Glutamatergic neuron (in vitro differentiated cells): ENCODE measurements at regions not wholly inside any gene's neighbourhood (a gene's known extent, or its start where the extent isn't known, plus 50 kb on each side); places are given as distances from the start of the nearest gene placed in this dataset.

Experiments used
- DNase-seq: peaks from one replicate; pipeline ENCODE4 v3.0.0; 2022
- H3K27ac Mint-ChIP-seq: one replicate; pipeline ENCODE4 v1.8.0; 2020; ENCODE audit warnings: mild to moderate bottlenecking, mixed read lengths, inconsistent platforms; ENCODE audit not compliant: unreplicated experiment
- H3K27me3 Mint-ChIP-seq: one replicate; pipeline ENCODE4 v1.8.0; 2020; ENCODE audit warnings: mild to moderate bottlenecking, moderate library complexity, mixed read lengths, inconsistent platforms; ENCODE audit not compliant: unreplicated experiment
- H3K36me3 Mint-ChIP-seq: one replicate; pipeline ENCODE4 v1.8.0; 2020; ENCODE audit warnings: mild to moderate bottlenecking, mixed read lengths, inconsistent platforms; ENCODE audit not compliant: unreplicated experiment
- H3K4me1 Mint-ChIP-seq: one replicate; pipeline ENCODE4 v1.8.0; 2020; ENCODE audit warnings: mild to moderate bottlenecking, low read depth, mixed read lengths, inconsistent platforms; ENCODE audit not compliant: unreplicated experiment
- H3K4me3 Mint-ChIP-seq: one replicate; pipeline ENCODE4 v1.8.0; 2020; ENCODE audit warnings: mild to moderate bottlenecking, mixed read lengths, inconsistent platforms; ENCODE audit not compliant: unreplicated experiment
- H3K9me3 Mint-ChIP-seq: one replicate; pipeline ENCODE4 v1.8.0; 2020; ENCODE audit warnings: mild to moderate bottlenecking, moderate library complexity, mixed read lengths, inconsistent platforms; ENCODE audit not compliant: unreplicated experiment
- TF ChIP-seq, protein P1 (sequence below): fragments of 200-600 bp; sonication (generic); IDR thresholded peaks from one replicate; pipeline ENCODE4 v1.5.0; 2021; ENCODE audit not compliant: partially characterized antibody, unreplicated experiment

DNA sequence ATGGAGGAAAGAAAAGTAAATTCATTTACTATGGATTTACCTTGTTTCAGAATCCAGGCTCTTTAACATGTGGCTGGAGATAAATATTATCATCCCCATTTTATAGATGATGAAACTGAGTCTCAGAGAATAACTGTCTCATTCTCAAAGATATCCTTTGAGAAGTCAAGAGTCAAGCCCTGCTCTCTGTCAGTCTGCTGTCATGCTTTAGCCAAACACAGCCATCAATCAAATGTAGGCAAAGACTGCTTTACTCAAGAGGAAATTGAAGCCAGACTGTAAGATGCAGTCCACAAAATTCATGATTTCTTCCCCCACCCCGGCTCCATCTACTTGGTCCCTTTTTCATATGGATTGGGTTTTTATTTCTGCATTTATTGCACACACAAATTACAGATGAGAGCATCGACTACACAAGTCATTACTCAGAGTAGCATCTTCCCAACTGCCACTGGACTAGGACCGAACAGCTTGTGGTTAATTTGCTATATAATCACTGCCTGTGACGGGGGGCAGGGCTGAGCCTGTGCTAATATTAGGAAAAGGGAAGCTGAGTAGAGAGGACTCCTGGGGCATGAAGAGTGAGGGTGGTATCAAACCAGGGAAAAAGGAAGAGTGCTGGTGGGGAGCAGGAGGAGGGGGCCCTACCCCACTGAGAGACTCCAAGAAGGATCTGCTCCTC, 102.7 kb upstream of the TOP1 start:
- TF ChIP-seq, protein P1, sequence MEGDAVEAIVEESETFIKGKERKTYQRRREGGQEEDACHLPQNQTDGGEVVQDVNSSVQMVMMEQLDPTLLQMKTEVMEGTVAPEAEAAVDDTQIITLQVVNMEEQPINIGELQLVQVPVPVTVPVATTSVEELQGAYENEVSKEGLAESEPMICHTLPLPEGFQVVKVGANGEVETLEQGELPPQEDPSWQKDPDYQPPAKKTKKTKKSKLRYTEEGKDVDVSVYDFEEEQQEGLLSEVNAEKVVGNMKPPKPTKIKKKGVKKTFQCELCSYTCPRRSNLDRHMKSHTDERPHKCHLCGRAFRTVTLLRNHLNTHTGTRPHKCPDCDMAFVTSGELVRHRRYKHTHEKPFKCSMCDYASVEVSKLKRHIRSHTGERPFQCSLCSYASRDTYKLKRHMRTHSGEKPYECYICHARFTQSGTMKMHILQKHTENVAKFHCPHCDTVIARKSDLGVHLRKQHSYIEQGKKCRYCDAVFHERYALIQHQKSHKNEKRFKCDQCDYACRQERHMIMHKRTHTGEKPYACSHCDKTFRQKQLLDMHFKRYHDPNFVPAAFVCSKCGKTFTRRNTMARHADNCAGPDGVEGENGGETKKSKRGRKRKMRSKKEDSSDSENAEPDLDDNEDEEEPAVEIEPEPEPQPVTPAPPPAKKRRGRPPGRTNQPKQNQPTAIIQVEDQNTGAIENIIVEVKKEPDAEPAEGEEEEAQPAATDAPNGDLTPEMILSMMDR: no peak
- no peak for DNase-seq
- Mint-ChIP-seq H3K27me3 (no peaks in the 10 kb centered on the region), H3K36me3 (no peaks in the 10 kb centered on the region), H3K27ac (no peak overlapping the region), H3K4me3 (no peak overlapping the region), H3K4me1 (peaks cover 3% of the 10 kb centered on the region), H3K9me3 (no peaks in the 10 kb centered on the region)

DNA sequence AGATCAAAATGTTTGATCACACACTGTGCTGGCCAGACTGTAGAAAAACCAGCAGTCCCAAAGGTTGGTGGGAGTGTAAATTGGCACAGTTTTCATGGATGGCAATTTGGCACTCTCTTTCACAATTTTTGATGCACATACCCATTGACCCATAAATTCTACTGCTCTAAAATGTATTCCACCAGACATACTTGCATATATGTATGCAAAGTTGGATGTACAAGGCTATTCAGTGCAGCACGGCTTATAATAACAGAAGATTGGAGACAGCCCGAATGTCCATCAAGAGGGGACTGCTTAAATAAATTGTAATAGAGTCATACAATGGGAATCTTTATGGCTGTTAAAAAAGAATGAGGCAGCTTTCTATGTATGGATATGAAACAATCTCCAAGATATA, 101.7 kb upstream of the TOP1 start:
- TF ChIP-seq, protein P1: no peak

DNA sequence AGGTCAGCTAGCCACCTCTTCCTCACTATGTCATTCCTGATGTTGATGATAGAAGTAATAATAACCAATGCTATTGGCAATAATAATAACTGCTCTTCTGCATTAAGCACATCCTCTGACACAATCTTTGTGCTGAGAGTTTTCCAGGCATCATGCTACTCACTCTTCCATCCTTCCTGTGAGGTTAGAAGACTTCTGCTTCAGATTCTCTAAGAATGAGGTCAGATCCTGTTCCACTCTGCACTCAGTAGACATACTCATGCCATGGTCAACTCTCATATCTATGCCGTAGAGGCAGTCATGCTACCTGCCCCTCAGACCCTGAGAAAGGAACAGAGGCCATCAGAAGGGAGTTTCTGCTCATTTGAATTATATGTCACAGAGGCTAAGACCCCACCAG, 98.1 kb upstream of the TOP1 start:
- Mint-ChIP-seq H3K4me3 (no peak overlapping the region), H3K4me1 (peaks cover 17% of the 10 kb centered on the region), H3K9me3 (peaks cover 12% of the 10 kb centered on the region), H3K27me3 (peaks cover 4% of the 10 kb centered on the region), H3K27ac (no peak overlapping the region), H3K36me3 (peaks cover 7% of the 10 kb centered on the region)
- TF ChIP-seq, protein P1: no peak
- DNase-seq: no peak

More for the DNA sequence above, 101.7 kb upstream of the TOP1 start:
- no peak for DNase-seq
- Mint-ChIP-seq H3K9me3 (peaks cover 7% of the 10 kb centered on the region), H3K27me3 (peaks cover 4% of the 10 kb centered on the region), H3K4me1 (peaks cover 11% of the 10 kb centered on the region), H3K4me3 (no peak overlapping the region), H3K27ac (no peak overlapping the region), H3K36me3 (no peaks in the 10 kb centered on the region)

DNA sequence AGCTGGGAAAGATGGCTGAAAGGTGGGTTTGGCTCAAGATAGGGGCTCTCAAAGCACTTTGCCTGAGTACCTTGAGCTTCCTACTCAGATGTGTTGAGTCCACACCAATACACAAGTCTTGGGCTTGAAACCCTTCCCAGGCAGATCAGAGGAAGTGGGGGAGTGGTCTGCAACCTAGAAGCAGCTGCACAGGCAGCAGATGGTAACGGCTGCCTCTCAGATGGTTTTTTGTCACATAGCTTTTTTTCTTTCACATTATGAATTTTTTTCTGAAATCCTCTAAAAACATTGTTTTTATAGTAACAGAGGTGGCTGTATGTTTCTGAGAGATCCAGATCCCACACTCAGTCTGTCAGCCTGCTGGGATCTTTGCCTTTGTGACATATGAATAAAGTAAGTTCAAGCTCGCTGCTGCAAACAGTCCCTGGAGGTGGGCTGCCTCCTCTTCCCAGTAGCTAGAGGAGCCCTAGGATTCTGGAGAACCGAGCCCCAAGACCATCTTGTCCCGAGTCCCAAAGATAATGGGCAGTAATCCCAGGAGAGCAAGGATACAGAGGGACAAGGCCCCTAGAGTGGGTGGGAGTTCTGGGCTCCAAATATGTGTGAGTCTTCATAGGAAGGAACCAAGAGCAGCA, 97.1 kb upstream of the TOP1 start:
- Mint-ChIP-seq H3K9me3 (peaks cover 12% of the 10 kb centered on the region), H3K27me3 (peaks cover 4% of the 10 kb centered on the region), H3K36me3 (peaks cover 7% of the 10 kb centered on the region), H3K27ac (peak overlapping the region; percentile 53), H3K4me1 (peaks cover 17% of the 10 kb centered on the region), H3K4me3 (peak overlapping the region; percentile 28)
- peak; percentile 46 for DNase-seq
- TF ChIP-seq, protein P1: no peak

DNA sequence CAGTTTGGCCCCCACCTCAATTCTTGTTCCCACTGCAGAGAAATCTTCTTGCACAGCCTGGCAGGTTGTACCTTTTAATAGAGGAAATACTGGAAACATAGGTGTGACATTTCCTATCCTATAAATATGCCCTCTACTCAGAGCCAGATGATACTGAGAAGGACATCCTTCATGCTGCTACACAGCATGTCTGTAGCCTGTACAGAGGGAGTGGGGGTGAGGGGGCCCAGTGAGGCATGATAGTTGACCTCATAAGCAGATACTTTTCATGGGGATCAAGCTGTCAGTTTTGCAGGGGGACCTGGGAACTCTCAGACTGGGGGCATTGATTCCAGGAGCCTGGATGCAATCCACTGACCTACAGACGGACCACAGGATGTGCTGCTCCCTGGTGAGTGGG, 96.2 kb upstream of the TOP1 start:
- Mint-ChIP-seq H3K27me3 (peaks cover 4% of the 10 kb centered on the region), H3K4me3 (no peak overlapping the region)

More for the DNA sequence above, 96.2 kb upstream of the TOP1 start:
- Mint-ChIP-seq H3K36me3 (peaks cover 7% of the 10 kb centered on the region), H3K27ac (no peak overlapping the region), H3K9me3 (peaks cover 12% of the 10 kb centered on the region), H3K4me1 (peaks cover 17% of the 10 kb centered on the region)
- DNase-seq: no peak
- TF ChIP-seq, protein P1: no peak
